ENCODE measurements at regions not wholly inside any gene's neighbourhood (a gene's known extent, or its start where the extent isn't known, plus 50 kb on each side); places are given as distances from the start of the nearest gene placed in this dataset.

DNA sequence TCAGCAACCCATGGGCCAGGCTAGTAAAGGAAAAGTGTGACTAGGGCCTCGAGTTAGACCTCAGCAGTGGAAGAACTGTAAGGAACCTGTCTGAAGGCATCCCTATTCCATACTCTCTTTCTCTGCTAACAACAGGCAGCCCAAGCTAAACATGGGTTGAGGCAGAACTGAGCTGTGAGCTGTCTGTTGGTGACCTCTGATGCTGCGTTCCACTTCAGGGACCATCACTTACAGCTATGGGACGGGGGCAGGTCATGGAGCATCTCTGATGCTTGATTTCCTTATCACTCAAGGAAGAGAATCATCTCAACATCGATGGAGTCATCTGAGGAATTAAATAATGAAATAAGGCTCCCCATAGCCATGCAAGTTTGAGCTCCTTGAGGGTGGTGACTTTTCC, 174.8 kb downstream of the ACTL7B start:
- H3K4me1 ChIP-seq = no peaks in the 10 kb centered on the region
- H3K27ac ChIP-seq = no peak overlapping the region
- no peaks in the 10 kb centered on the region for H3K36me3 ChIP-seq
- DNase-seq (no peak), ATAC-seq (no peak)
- WGBS, 2 donors = 82 to 83% methylated on average over 4 of the region's 4 CpGs
- intact Hi-C loops (cut with DNase I) = no loop called here
- H3K4me3 ChIP-seq = no peak overlapping the region
- TF ChIP-seq, protein P1, sequence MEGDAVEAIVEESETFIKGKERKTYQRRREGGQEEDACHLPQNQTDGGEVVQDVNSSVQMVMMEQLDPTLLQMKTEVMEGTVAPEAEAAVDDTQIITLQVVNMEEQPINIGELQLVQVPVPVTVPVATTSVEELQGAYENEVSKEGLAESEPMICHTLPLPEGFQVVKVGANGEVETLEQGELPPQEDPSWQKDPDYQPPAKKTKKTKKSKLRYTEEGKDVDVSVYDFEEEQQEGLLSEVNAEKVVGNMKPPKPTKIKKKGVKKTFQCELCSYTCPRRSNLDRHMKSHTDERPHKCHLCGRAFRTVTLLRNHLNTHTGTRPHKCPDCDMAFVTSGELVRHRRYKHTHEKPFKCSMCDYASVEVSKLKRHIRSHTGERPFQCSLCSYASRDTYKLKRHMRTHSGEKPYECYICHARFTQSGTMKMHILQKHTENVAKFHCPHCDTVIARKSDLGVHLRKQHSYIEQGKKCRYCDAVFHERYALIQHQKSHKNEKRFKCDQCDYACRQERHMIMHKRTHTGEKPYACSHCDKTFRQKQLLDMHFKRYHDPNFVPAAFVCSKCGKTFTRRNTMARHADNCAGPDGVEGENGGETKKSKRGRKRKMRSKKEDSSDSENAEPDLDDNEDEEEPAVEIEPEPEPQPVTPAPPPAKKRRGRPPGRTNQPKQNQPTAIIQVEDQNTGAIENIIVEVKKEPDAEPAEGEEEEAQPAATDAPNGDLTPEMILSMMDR (IDR thresholded peaks at IDR 0.05) = no peak
- peaks cover 0 to 5% (median 3%) of the 10 kb centered on the region in 7 donors for H3K27me3 ChIP-seq
- H3K9me3 ChIP-seq = peaks cover 0 to 2% (median 0%) of the 10 kb centered on the region in 11 donors

DNA sequence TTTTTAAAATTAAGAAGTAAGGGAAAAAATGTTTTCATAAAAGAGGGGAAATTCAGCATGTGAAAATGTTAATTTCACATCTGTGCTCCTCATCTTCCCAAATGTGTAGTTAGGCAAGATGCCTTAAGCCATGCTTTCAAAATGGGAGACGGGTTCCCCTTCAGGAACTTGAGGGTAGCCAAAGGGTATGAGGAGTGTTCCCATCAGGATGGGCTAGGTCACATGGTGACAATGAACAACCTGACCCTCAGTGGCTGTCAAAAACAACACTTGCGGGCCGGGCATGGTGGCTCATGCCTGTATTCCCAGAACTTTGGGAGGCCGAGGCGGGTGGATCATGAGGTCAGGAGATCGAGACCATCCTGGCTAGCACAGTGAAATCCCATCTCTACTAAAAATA, 178.0 kb downstream of the ACTL7B start:
- no peaks in the 10 kb centered on the region for H3K9me3 ChIP-seq
- no peaks in the 10 kb centered on the region for H3K36me3 ChIP-seq
- DNase-seq (no peak), ATAC-seq (no peak)
- intact Hi-C loops (cut with DNase I) = no loop called here
- TF ChIP-seq, protein P1 (IDR thresholded peaks at IDR 0.05) = no peak
- 92 to 93% methylated on average over 6 of the region's 6 CpGs for WGBS, 2 donors
- no peak overlapping the region for H3K4me3 ChIP-seq
- H3K27ac ChIP-seq = no peak overlapping the region
- peaks cover 0 to 5% (median 3%) of the 10 kb centered on the region in 7 donors for H3K27me3 ChIP-seq
- H3K4me1 ChIP-seq = no peaks in the 10 kb centered on the region

GRCh38 chr9:108676355-108676754, 179.4 kb downstream of the ACTL7B start:
- DNase-seq (no peak), ATAC-seq (no peak)
- WGBS, 2 donors = 77 to 80% methylated on average over 4 of the region's 4 CpGs
- H3K4me3 ChIP-seq = no peak overlapping the region
- intact Hi-C loops (cut with DNase I) = no loop called here
- H3K9me3 ChIP-seq = no peaks in the 10 kb centered on the region
- H3K36me3 ChIP-seq = no peaks in the 10 kb centered on the region
- H3K27ac ChIP-seq = no peak overlapping the region
- peaks cover 0 to 5% (median 0%) of the 10 kb centered on the region in 7 donors for H3K27me3 ChIP-seq
- H3K4me1 ChIP-seq = no peaks in the 10 kb centered on the region
- TF ChIP-seq, protein P1 (IDR thresholded peaks at IDR 0.05) = no peak

GRCh38 chr9:108675708-108676107, 180.1 kb downstream of the ACTL7B start:
- intact Hi-C loops (cut with DNase I) = no loop called here
- DNase-seq = no peak
- WGBS, 2 donors = 87 to 88% methylated on average over 2 of the region's 2 CpGs
- H3K36me3 ChIP-seq = no peaks in the 10 kb centered on the region
- no peak for ATAC-seq
- no peak overlapping the region for H3K27ac ChIP-seq
- no peaks in the 10 kb centered on the region for H3K4me1 ChIP-seq
- no peaks in the 10 kb centered on the region for H3K9me3 ChIP-seq
- H3K27me3 ChIP-seq = peaks cover 0 to 4% (median 0%) of the 10 kb centered on the region in 7 donors
- H3K4me3 ChIP-seq = no peak overlapping the region
- TF ChIP-seq, protein P1 (IDR thresholded peaks at IDR 0.05) = no peak

All from heart right ventricle (tissue), 16 donors.